OCI-LY1 (cell line): ENCODE measurements at regions not wholly inside any gene's neighbourhood (a gene's known extent, or its start where the extent isn't known, plus 50 kb on each side); places are given as distances from the start of the nearest gene placed in this dataset.

Source experiments
- EZH2 ChIP-seq: fragments of 200-600 bp; sonication (generic), shearing (Covaris generic); IDR thresholded peaks from 2 replicates; pipeline ENCODE4 v1.8.0; 2017; ENCODE audit warnings: borderline replicate concordance, mixed run types, mild to moderate bottlenecking, antibody characterized with exemption, low read length, moderate library complexity, mixed read lengths
- TF ChIP-seq, protein P1 (sequence below): fragments of 200-600 bp; sonication (generic), shearing (Covaris generic); IDR thresholded peaks from 2 replicates; pipeline ENCODE4 v1.5.1; 2017; ENCODE audit warnings: mild to moderate bottlenecking, antibody characterized with exemption, low read length, moderate library complexity, mixed read lengths

DNA sequence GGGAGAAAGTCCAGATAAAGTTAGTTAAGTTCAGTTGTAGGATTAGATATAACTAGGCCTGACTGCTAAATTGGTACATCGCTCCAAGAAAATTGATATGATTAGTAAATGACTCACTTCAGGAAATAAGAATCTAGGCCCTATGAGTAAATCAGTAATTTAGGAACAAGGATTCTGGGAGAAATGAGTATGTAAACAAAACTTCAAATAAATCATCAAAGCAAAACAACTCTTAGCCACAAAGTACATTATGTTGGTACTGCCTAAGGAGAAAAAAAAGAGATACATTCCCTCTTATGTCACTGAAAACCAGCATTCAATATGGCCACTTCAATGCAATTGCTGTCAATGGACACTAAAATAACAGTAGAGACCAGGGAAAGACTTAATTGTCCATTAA, 529.1 kb downstream of the ZNF804A start:
- TF ChIP-seq, protein P1, sequence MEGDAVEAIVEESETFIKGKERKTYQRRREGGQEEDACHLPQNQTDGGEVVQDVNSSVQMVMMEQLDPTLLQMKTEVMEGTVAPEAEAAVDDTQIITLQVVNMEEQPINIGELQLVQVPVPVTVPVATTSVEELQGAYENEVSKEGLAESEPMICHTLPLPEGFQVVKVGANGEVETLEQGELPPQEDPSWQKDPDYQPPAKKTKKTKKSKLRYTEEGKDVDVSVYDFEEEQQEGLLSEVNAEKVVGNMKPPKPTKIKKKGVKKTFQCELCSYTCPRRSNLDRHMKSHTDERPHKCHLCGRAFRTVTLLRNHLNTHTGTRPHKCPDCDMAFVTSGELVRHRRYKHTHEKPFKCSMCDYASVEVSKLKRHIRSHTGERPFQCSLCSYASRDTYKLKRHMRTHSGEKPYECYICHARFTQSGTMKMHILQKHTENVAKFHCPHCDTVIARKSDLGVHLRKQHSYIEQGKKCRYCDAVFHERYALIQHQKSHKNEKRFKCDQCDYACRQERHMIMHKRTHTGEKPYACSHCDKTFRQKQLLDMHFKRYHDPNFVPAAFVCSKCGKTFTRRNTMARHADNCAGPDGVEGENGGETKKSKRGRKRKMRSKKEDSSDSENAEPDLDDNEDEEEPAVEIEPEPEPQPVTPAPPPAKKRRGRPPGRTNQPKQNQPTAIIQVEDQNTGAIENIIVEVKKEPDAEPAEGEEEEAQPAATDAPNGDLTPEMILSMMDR, result no peak
- TF ChIP-seq EZH2, result no peak
